Right ventricle myocardium superior (tissue), 1 donor: ENCODE measurements at regions not wholly inside any gene's neighbourhood (a gene's known extent, or its start where the extent isn't known, plus 50 kb on each side); places are given as distances from the start of the nearest gene placed in this dataset.

Experiments used
- ATAC-seq: fragments of 200-7000 bp; cut with Tn5 transposase; one replicate; pipeline ENCODE4 v1.9.1; 2020; ENCODE audit warnings: mild to moderate bottlenecking; ENCODE audit not compliant: poor library complexity
- DNase-seq: peaks from one replicate; pipeline ENCODE4 v3.0.0-alpha.2; 2020
- intact Hi-C: fragments of 100-400 bp; cut with DNase I; formaldehyde crosslinking; loops from one replicate; pipeline ENCODE4 v1.11.2; 2022
- donor health status: DM: no; HTN: yes; CAD: no; lungs with severe emphysema.

DNA sequence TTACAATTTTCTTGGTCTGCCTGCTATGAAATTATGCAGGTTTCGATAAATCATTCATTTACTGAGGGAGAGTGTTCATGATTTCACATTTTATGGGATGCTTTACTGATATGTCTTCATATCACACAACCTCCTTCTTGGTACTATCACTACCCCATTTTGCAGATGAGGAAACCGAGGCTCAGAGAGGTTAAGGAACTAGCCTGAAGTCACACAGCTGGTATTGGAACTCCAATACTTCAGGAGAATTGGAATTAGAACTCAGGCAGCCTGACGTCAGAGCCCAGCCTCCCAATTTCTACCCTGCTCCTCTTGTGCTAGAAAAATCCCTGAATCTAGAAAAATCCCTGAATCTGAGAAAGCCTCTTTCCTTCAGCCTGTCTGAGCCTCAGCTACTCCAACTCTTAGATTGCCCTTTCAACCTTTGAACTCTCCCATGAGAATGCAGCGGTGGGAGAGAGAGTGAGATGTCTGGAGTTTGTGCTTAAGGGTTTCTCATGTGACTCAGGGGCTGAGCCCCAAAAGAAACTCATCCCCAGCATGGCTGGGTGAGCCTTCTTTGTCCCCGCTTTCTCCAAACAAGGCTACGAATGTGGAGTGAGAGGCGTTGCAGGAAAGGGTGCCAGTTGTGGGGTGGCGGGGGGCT is 50.8 kb upstream of the IFNLR1 start:
- no peak for ATAC-seq
- intact Hi-C loops: no loop called here
- DNase-seq: no peak

DNA sequence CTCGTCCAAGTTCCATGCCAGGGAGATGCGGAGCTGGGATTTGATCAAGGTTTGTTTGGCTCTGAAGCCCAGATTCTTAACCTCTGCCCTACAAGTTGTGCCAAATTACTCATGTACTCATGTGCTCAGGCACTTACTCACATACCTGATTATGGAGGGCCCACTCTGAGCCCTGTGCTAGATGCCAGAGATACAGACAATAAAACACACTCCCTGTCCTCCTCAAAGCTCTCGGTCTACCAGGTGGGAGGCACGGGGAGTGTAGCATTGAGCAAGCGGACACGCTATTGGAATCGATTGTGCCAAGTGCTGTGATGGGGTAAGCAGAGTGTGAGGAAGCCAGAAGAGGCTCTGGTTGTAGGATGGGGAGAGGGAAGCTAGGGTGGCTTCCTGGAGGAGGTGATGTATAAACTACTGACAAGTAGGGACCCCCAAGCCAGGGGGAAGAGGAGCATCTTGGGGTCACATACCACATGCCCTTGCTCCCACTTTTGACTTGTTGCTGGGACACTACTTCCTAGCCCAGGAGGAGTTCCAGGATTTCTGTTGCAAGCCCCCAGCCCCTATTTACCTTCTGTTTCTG is 49.8 kb upstream of the IFNLR1 start:
- intact Hi-C loops: no loop called here
- ATAC-seq (peak; percentile 74), DNase-seq (no peak)
